ENCODE measurements at regions not wholly inside any gene's neighbourhood (a gene's known extent, or its start where the extent isn't known, plus 50 kb on each side); places are given as distances from the start of the nearest gene placed in this dataset.

- H3K9me3 ChIP-seq (ENCODE audit: control insufficient read depth, low read length) = peaks cover 7% of the 10 kb centered on the region
- H3K4me3 ChIP-seq (ENCODE audit: extremely low read depth, insufficient read depth, low read length, poor library complexity, severe bottlenecking) = no peak overlapping the region
- no peak overlapping the region for H3K27ac ChIP-seq (ENCODE audit: low read depth, low read length, severe bottlenecking)
- H3K4me1 ChIP-seq (ENCODE audit: control insufficient read depth, insufficient read depth, low read length, poor library complexity, severe bottlenecking) = peaks cover 22% of the 10 kb centered on the region
- no peaks in the 10 kb centered on the region for H3K36me3 ChIP-seq (ENCODE audit: control insufficient read depth, insufficient read depth, low read length)
- WGBS, 2 experiments (ENCODE audit: insufficient coverage in 2 of 2) = 80% methylated on average over 1 of the region's 1 CpG; no CpG with 5 or more reads in 1 of the 2 experiments
Measured at GRCh38 chr2:43171789-43172188, 54.6 kb downstream of the ZFP36L2 start.

- Histone ChIP-seq H3K4me1 (ENCODE audit: control insufficient read depth, insufficient read depth, low read length, poor library complexity, severe bottlenecking) (peaks cover 23% of the 10 kb centered on the region), H3K9me3 (ENCODE audit: control insufficient read depth, low read length) (peaks cover 7% of the 10 kb centered on the region), H3K36me3 (ENCODE audit: control insufficient read depth, insufficient read depth, low read length) (no peaks in the 10 kb centered on the region), H3K27ac (ENCODE audit: low read depth, low read length, severe bottlenecking) (no peak overlapping the region), H3K4me3 (ENCODE audit: extremely low read depth, insufficient read depth, low read length, poor library complexity, severe bottlenecking) (no peak overlapping the region)
- WGBS, 2 experiments (ENCODE audit: insufficient coverage in 2 of 2) = 96 to 97% methylated on average over 20 of the region's 21 CpGs
Measured at GRCh38 chr2:43170405-43171105, 55.9 kb downstream of the ZFP36L2 start.

GRCh38 chr2:43169987-43170386 lies 56.4 kb downstream of the ZFP36L2 start:
- Histone ChIP-seq H3K27ac (ENCODE audit: low read depth, low read length, severe bottlenecking) (no peak overlapping the region), H3K36me3 (ENCODE audit: control insufficient read depth, insufficient read depth, low read length) (no peaks in the 10 kb centered on the region), H3K4me3 (ENCODE audit: extremely low read depth, insufficient read depth, low read length, poor library complexity, severe bottlenecking) (no peak overlapping the region), H3K9me3 (ENCODE audit: control insufficient read depth, low read length) (peaks cover 7% of the 10 kb centered on the region), H3K4me1 (ENCODE audit: control insufficient read depth, insufficient read depth, low read length, poor library complexity, severe bottlenecking) (peaks cover 25% of the 10 kb centered on the region)
- 38 to 50% methylated on average over 3 to 8 of the region's 9 CpGs for WGBS, 2 experiments (ENCODE audit: insufficient coverage in 2 of 2)

GRCh38 chr2:43169099-43169945 lies 57.1 kb downstream of the ZFP36L2 start:
- WGBS, 2 experiments (ENCODE audit: insufficient coverage in 2 of 2) = 90 to 91% methylated on average over 19 to 23 of the region's 24 CpGs
- no peaks in the 10 kb centered on the region for H3K36me3 ChIP-seq (ENCODE audit: control insufficient read depth, insufficient read depth, low read length)
- peaks cover 24% of the 10 kb centered on the region for H3K4me1 ChIP-seq (ENCODE audit: control insufficient read depth, insufficient read depth, low read length, poor library complexity, severe bottlenecking)
- H3K4me3 ChIP-seq (ENCODE audit: extremely low read depth, insufficient read depth, low read length, poor library complexity, severe bottlenecking) = no peak overlapping the region
- peaks cover under 1% of the 10 kb centered on the region for H3K9me3 ChIP-seq (ENCODE audit: control insufficient read depth, low read length)
- H3K27ac ChIP-seq (ENCODE audit: low read depth, low read length, severe bottlenecking) = peak overlapping the region; percentile 64

- Histone ChIP-seq H3K4me1 (ENCODE audit: control insufficient read depth, insufficient read depth, low read length, poor library complexity, severe bottlenecking) (peaks cover 20% of the 10 kb centered on the region), H3K36me3 (ENCODE audit: control insufficient read depth, insufficient read depth, low read length) (no peaks in the 10 kb centered on the region), H3K9me3 (ENCODE audit: control insufficient read depth, low read length) (no peaks in the 10 kb centered on the region), H3K27ac (ENCODE audit: low read depth, low read length, severe bottlenecking) (peak overlapping the region; percentile 64), H3K4me3 (ENCODE audit: extremely low read depth, insufficient read depth, low read length, poor library complexity, severe bottlenecking) (no peak overlapping the region)
- WGBS, 2 experiments (ENCODE audit: insufficient coverage in 2 of 2) = 89 to 100% methylated on average over 1 of the region's 1 CpG
Measured at GRCh38 chr2:43168016-43168369, 58.4 kb downstream of the ZFP36L2 start.

GRCh38 chr2:43165378-43166069 lies 60.9 kb downstream of the ZFP36L2 start:
- H3K4me1 ChIP-seq (ENCODE audit: control insufficient read depth, insufficient read depth, low read length, poor library complexity, severe bottlenecking) = peaks cover 20% of the 10 kb centered on the region
- WGBS, 2 experiments (ENCODE audit: insufficient coverage in 2 of 2) = 96% methylated on average over 8 to 9 of the region's 9 CpGs
- H3K4me3 ChIP-seq (ENCODE audit: extremely low read depth, insufficient read depth, low read length, poor library complexity, severe bottlenecking) = no peak overlapping the region
- no peaks in the 10 kb centered on the region for H3K36me3 ChIP-seq (ENCODE audit: control insufficient read depth, insufficient read depth, low read length)
- no peak overlapping the region for H3K27ac ChIP-seq (ENCODE audit: low read depth, low read length, severe bottlenecking)
- no peaks in the 10 kb centered on the region for H3K9me3 ChIP-seq (ENCODE audit: control insufficient read depth, low read length)

GRCh38 chr2:43164686-43165085 lies 61.7 kb downstream of the ZFP36L2 start:
- 94 to 96% methylated on average over 6 to 10 of the region's 10 CpGs for WGBS, 2 experiments (ENCODE audit: insufficient coverage in 2 of 2)
- Histone ChIP-seq H3K36me3 (ENCODE audit: control insufficient read depth, insufficient read depth, low read length) (no peaks in the 10 kb centered on the region), H3K27ac (ENCODE audit: low read depth, low read length, severe bottlenecking) (no peak overlapping the region), H3K4me3 (ENCODE audit: extremely low read depth, insufficient read depth, low read length, poor library complexity, severe bottlenecking) (no peak overlapping the region), H3K9me3 (ENCODE audit: control insufficient read depth, low read length) (no peaks in the 10 kb centered on the region), H3K4me1 (ENCODE audit: control insufficient read depth, insufficient read depth, low read length, poor library complexity, severe bottlenecking) (peaks cover 22% of the 10 kb centered on the region)

GRCh38 chr2:43163584-43164270 lies 62.7 kb downstream of the ZFP36L2 start:
- Histone ChIP-seq H3K36me3 (ENCODE audit: control insufficient read depth, insufficient read depth, low read length) (no peaks in the 10 kb centered on the region), H3K4me3 (ENCODE audit: extremely low read depth, insufficient read depth, low read length, poor library complexity, severe bottlenecking) (no peak overlapping the region), H3K9me3 (ENCODE audit: control insufficient read depth, low read length) (no peaks in the 10 kb centered on the region), H3K4me1 (ENCODE audit: control insufficient read depth, insufficient read depth, low read length, poor library complexity, severe bottlenecking) (peaks cover 23% of the 10 kb centered on the region), H3K27ac (ENCODE audit: low read depth, low read length, severe bottlenecking) (no peak overlapping the region)
- 87 to 100% methylated on average over 3 to 4 of the region's 6 CpGs for WGBS, 2 experiments (ENCODE audit: insufficient coverage in 2 of 2)

GRCh38 chr2:43162511-43162776 lies 64.0 kb downstream of the ZFP36L2 start:
- no peak overlapping the region for H3K27ac ChIP-seq (ENCODE audit: low read depth, low read length, severe bottlenecking)
- H3K4me3 ChIP-seq (ENCODE audit: extremely low read depth, insufficient read depth, low read length, poor library complexity, severe bottlenecking) = no peak overlapping the region
- peaks cover 20% of the 10 kb centered on the region for H3K4me1 ChIP-seq (ENCODE audit: control insufficient read depth, insufficient read depth, low read length, poor library complexity, severe bottlenecking)
- no peaks in the 10 kb centered on the region for H3K9me3 ChIP-seq (ENCODE audit: control insufficient read depth, low read length)
- H3K36me3 ChIP-seq (ENCODE audit: control insufficient read depth, insufficient read depth, low read length) = no peaks in the 10 kb centered on the region
- WGBS, 2 experiments (ENCODE audit: insufficient coverage in 2 of 2) = 95 to 100% methylated on average over 3 of the region's 4 CpGs

- Histone ChIP-seq H3K9me3 (ENCODE audit: control insufficient read depth, low read length) (no peaks in the 10 kb centered on the region), H3K4me3 (ENCODE audit: extremely low read depth, insufficient read depth, low read length, poor library complexity, severe bottlenecking) (no peak overlapping the region), H3K4me1 (ENCODE audit: control insufficient read depth, insufficient read depth, low read length, poor library complexity, severe bottlenecking) (peaks cover 20% of the 10 kb centered on the region), H3K27ac (ENCODE audit: low read depth, low read length, severe bottlenecking) (no peak overlapping the region), H3K36me3 (ENCODE audit: control insufficient read depth, insufficient read depth, low read length) (no peaks in the 10 kb centered on the region)
- WGBS, 2 experiments (ENCODE audit: insufficient coverage in 2 of 2) = 89 to 95% methylated on average over 4 to 14 of the region's 15 CpGs
Measured at GRCh38 chr2:43161650-43162510, 64.5 kb downstream of the ZFP36L2 start.
